CD4-positive, alpha-beta T cell (primary cell): ENCODE measurements at regions not wholly inside any gene's neighbourhood (a gene's known extent, or its start where the extent isn't known, plus 50 kb on each side); places are given as distances from the start of the nearest gene placed in this dataset.
"Not testable (repeated sequence)": the region's sequence is repeated elsewhere in the genome, so short reads cannot be mapped to it uniquely, and the experiment has no call there.

Source experiments
- ATAC-seq: fragments of 200-7000 bp; cut with Tn5 transposase; one replicate; pipeline ENCODE4 v1.10.0; 2022; ENCODE audit warnings: mild to moderate bottlenecking; ENCODE audit not compliant: poor library complexity
- CTCF ChIA-PET: fragments of 350-600 bp; sonication (Branson Sonifier 250); formaldehyde crosslinking; loops from one replicate; lab custom pipeline; 2021; ENCODE audit warnings: antibody characterized with exemption, inconsistent platforms; lab: Charles Lee
- POLR2A ChIA-PET: fragments of 350-600 bp; sonication (Branson Sonifier 250); formaldehyde crosslinking; loops from one replicate; lab custom pipeline; 2021; ENCODE audit warnings: antibody characterized with exemption, inconsistent platforms; lab: Charles Lee
- DNase-seq, 14 experiments: peaks; one replicate each; pipeline ENCODE4 v3.0.0-alpha.2; 2013 to 2020; ENCODE audit warnings: mixed read lengths in 2 of 14
- H3K27ac ChIP-seq, 2 donors: one replicate each; pipeline versions ENCODE4 v1.5.1 to v1.7.0; 2013; ENCODE audit warnings: low read length in 2 of 2, low read depth in 1 of 2, mild to moderate bottlenecking in 1 of 2
- H3K27me3 ChIP-seq, 2 experiments: 1 replicate in 1 of 2; 2 replicates in 1 of 2; pipeline versions ENCODE4 v1.6.1 to v1.7.0; 2013; ENCODE audit warnings: low read length in 2 of 2, control low read depth in 1 of 2, mild to moderate bottlenecking in 1 of 2, moderate library complexity in 1 of 2; ENCODE audit not compliant: insufficient read depth in 2 of 2, control insufficient read depth in 1 of 2
- H3K36me3 ChIP-seq: one replicate; pipeline ENCODE4 v1.6.1; 2013; ENCODE audit warnings: low read length, control low read depth; ENCODE audit not compliant: insufficient read depth
- H3K4me1 ChIP-seq: one replicate; pipeline ENCODE4 v1.6.1; 2013; ENCODE audit warnings: low read length, control low read depth; ENCODE audit not compliant: insufficient read depth
- H3K4me3 ChIP-seq: one replicate; pipeline ENCODE4 v1.5.1; 2013; ENCODE audit warnings: mild to moderate bottlenecking, low read length, moderate library complexity
- H3K9me3 ChIP-seq, 2 experiments: 1 replicate in 1 of 2; 2 replicates in 1 of 2; pipeline versions ENCODE4 v1.6.1 to v1.7.0; 2013; ENCODE audit warnings: low read length in 2 of 2, mild to moderate bottlenecking in 2 of 2, control low read depth in 1 of 2, moderate library complexity in 1 of 2; ENCODE audit not compliant: control insufficient read depth in 1 of 2, insufficient read depth in 1 of 2
- H3K27ac Mint-ChIP-seq: one replicate; pipeline ENCODE4 v1.8.0; 2020; ENCODE audit warnings: mixed read lengths
- H3K27me3 Mint-ChIP-seq: one replicate; pipeline ENCODE4 v1.8.0; 2021; ENCODE audit warnings: mixed read lengths
- H3K36me3 Mint-ChIP-seq: one replicate; pipeline ENCODE4 v1.8.0; 2021; ENCODE audit warnings: low read depth, mixed read lengths
- H3K4me1 Mint-ChIP-seq: one replicate; pipeline ENCODE4 v1.8.0; 2021; ENCODE audit warnings: low read depth, mixed read lengths
- H3K4me3 Mint-ChIP-seq: one replicate; pipeline ENCODE4 v1.8.0; 2020; ENCODE audit warnings: mild to moderate bottlenecking, mixed read lengths
- H3K9me3 Mint-ChIP-seq: one replicate; pipeline ENCODE4 v1.8.0; 2020; ENCODE audit warnings: mixed read lengths
- intact Hi-C, 2 experiments: fragments of 100-400 bp; cut with DNase I in 1 of 2; cut with micrococcal nuclease in 1 of 2; formaldehyde crosslinking; loops; one replicate each; pipeline versions ENCODE4 v1.15.1 to v1.9.0; 2023 to 2025; cut with DNase I, micrococcal nuclease

DNA sequence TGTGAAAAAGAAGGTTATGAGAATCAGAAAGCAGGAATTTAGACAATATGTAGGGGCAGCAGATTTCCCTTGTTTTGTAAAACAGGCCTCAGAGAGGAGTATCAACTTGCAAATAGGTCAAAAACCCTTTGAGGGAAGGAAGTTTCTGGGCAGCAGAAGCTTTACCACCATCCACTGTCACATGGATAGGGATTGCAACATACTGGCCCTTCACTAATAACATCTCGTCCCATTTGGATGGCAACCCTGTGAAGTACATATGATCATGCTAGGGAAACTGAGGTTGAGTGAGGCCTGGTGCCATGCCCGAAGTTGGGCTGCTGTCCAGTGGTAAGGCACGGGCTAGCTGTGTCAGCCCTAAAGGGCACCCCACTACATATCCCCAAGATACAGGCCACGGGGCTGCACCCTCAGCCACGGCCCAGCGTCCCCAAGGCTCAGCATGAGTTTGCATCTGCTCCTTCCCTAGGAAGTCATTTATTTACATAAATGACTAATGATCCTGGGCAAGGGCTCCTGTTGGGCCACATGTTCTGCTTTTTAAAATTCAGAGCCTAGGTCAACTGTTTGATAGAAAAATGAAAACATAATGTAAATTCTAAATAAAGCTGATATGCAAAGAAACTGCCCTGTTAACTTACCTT lies 310.4 kb upstream of the PLGLB1 start:
- intact Hi-C loops, H3K27me3 Mint-ChIP-seq, H3K9me3 Mint-ChIP-seq, ATAC-seq, H3K4me1 ChIP-seq, H3K27ac ChIP-seq, H3K9me3 ChIP-seq, H3K36me3 Mint-ChIP-seq, H3K36me3 ChIP-seq, H3K27me3 ChIP-seq, H3K4me1 Mint-ChIP-seq, H3K27ac Mint-ChIP-seq, DNase-seq, CTCF ChIA-PET, POLR2A ChIA-PET, H3K4me3 Mint-ChIP-seq, H3K4me3 ChIP-seq: not testable (repeated sequence)

DNA sequence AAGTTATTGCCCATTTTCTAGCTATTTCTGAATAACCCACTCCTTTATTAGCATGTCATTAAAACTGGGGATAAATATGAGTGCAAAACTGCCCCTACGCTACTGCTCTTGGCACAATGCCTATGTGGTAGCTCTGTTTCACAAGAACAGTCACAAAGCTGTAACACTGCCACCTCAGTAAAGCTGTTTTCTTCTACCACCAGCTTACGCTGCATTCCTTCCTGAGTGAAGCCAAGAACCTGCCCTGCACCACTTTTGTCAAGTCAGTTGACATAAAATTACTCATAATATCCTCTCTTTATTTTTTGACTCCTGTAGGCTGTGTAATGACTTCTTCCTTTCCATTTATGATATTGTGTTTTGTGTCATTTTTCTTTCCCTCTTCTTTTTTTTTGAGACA lies 313.2 kb upstream of the PLGLB1 start:
- H3K4me1 Mint-ChIP-seq, H3K27me3 Mint-ChIP-seq, H3K36me3 ChIP-seq, CTCF ChIA-PET, H3K4me1 ChIP-seq, intact Hi-C loops, H3K27ac ChIP-seq, H3K4me3 Mint-ChIP-seq, H3K36me3 Mint-ChIP-seq, H3K27ac Mint-ChIP-seq, H3K9me3 Mint-ChIP-seq, DNase-seq, H3K4me3 ChIP-seq, POLR2A ChIA-PET, H3K27me3 ChIP-seq, H3K9me3 ChIP-seq, ATAC-seq: not testable (repeated sequence)

DNA sequence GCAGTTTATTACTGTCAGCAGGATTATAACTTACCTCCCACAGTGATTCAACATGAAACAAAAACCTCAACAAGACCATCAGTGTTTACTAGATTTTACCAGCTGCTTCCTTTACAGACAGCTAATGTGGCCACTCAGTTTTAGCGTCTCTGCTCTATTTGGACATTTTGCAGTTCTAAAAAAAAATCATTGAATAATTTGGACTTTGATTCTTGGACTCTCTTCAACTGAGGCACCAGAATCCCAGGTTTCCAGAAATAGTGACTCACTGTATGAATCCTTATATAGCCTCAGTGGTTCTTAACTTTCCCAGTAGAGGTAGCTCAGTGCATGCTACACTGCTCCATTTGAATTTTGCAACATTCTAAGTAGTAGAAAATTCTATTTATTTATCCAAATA lies 317.4 kb upstream of the PLGLB1 start:
- H3K36me3 Mint-ChIP-seq, POLR2A ChIA-PET, H3K9me3 Mint-ChIP-seq, H3K9me3 ChIP-seq, H3K27ac Mint-ChIP-seq, H3K27ac ChIP-seq, CTCF ChIA-PET, DNase-seq, ATAC-seq, H3K4me3 Mint-ChIP-seq, H3K4me3 ChIP-seq, H3K4me1 Mint-ChIP-seq, H3K36me3 ChIP-seq, H3K4me1 ChIP-seq, H3K27me3 Mint-ChIP-seq, intact Hi-C loops, H3K27me3 ChIP-seq: not testable (repeated sequence)

DNA sequence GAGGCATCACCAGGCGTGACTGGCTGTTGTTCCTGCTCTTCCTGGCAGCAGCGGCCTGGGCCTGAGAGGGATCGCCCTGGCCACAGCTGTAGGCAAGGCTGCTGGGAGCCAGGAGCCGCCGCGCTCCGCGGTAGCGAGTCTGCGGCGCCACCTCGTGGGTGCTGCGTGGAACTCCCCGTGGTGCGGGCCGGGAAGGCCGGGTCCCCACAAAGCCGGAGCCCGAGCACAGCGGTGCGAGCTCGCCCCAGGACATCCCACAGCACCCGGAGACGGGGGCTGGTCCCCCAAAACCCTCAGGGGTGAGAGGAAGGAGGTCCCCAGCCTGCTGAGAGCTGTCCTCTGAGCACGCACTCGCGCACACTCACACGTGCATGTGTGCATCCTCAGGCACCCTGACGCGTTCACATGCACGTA lies 320.0 kb upstream of the PLGLB1 start:
- H3K27me3 Mint-ChIP-seq, H3K27ac ChIP-seq, H3K9me3 Mint-ChIP-seq, H3K4me1 Mint-ChIP-seq, H3K4me1 ChIP-seq, H3K9me3 ChIP-seq, intact Hi-C loops, H3K36me3 ChIP-seq, H3K4me3 ChIP-seq, H3K4me3 Mint-ChIP-seq, CTCF ChIA-PET, H3K27ac Mint-ChIP-seq, POLR2A ChIA-PET, ATAC-seq, H3K36me3 Mint-ChIP-seq, H3K27me3 ChIP-seq: not testable (repeated sequence)
- DNase-seq: peak in 11 of 14 experiments; percentile 32 to 66 (median 56)

DNA sequence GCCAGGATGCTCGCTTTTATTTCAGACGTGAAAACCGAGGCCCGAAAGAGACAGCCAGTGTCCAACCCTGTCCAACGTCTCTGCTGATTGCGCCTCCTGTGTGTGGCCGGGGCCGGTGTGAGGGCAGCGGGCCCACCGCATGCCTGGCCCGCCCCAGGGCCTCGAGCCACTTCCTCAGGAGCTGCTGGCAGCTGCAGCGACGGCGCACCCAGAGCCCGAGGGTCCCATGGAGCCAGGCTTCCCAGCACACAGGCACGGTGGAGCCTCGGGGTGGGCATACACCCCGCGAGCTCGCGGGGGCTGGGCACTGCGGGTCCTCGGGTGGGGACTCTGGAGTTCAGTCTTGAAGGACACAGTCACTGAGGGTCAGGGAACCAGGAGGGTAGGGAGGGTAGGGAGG lies 320.5 kb upstream of the PLGLB1 start:
- H3K36me3 Mint-ChIP-seq, H3K27ac ChIP-seq, H3K27me3 ChIP-seq, H3K27me3 Mint-ChIP-seq, CTCF ChIA-PET, intact Hi-C loops, H3K36me3 ChIP-seq, H3K27ac Mint-ChIP-seq, POLR2A ChIA-PET, H3K9me3 ChIP-seq, H3K4me1 Mint-ChIP-seq, H3K9me3 Mint-ChIP-seq, H3K4me3 Mint-ChIP-seq, H3K4me3 ChIP-seq, H3K4me1 ChIP-seq, ATAC-seq: not testable (repeated sequence)
- peak in 1 of 14 experiments; percentile 7 for DNase-seq

DNA sequence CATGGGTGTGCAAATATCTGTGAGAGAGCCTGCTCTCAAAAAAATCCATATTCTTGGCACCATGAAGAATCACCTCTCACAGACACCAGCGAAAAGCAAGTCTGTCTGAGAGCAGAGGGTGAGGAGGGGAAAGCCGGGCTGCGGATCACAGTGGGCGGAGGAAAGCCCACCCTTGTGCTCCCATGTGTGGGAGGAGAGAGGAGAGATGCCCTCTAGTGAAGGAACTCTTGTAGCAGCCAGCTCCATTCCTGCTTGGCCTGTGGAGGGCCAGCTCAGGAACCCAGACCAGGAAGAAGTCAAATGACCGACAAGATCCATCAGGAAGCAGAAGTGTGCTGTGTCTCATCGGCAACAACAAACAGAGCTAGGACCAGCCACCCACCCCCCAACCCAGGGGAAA lies 321.7 kb upstream of the PLGLB1 start:
- not testable (repeated sequence) for H3K4me3 ChIP-seq, H3K27ac Mint-ChIP-seq

DNA sequence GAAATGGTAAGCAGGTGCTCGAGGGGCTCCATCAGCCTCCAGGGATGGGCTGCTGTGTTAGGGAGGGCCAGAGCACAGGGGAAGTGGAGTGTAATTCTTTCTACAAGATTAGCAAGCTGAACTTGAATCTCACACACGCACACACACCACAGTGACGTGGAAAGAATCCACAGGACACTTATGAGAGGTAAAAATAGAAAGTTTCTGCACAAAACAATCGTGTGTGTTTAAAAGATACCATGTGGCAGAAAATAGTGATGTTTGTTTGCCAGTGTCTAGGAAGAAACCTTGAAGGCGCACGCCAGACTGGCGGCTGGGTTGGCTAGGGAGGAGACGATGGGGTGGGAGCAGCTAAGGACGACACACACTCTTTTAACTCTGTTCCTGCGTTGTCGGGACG lies 323.6 kb upstream of the PLGLB1 start:
- H3K27ac Mint-ChIP-seq, H3K4me1 Mint-ChIP-seq, H3K4me3 ChIP-seq, H3K4me1 ChIP-seq, H3K9me3 Mint-ChIP-seq, POLR2A ChIA-PET, H3K27me3 Mint-ChIP-seq, ATAC-seq, H3K36me3 Mint-ChIP-seq, H3K9me3 ChIP-seq, H3K36me3 ChIP-seq, DNase-seq, H3K4me3 Mint-ChIP-seq, CTCF ChIA-PET, H3K27ac ChIP-seq, H3K27me3 ChIP-seq, intact Hi-C loops: not testable (repeated sequence)

More for the DNA sequence above, 321.7 kb upstream of the PLGLB1 start:
- H3K9me3 Mint-ChIP-seq, H3K27ac ChIP-seq, H3K9me3 ChIP-seq, H3K4me1 Mint-ChIP-seq, CTCF ChIA-PET, H3K4me1 ChIP-seq, intact Hi-C loops, ATAC-seq, H3K4me3 Mint-ChIP-seq, H3K27me3 ChIP-seq, DNase-seq, H3K27me3 Mint-ChIP-seq, H3K36me3 Mint-ChIP-seq, H3K36me3 ChIP-seq, POLR2A ChIA-PET: not testable (repeated sequence)
